ENCODE measurements at regions not wholly inside any gene's neighbourhood (a gene's known extent, or its start where the extent isn't known, plus 50 kb on each side); places are given as distances from the start of the nearest gene placed in this dataset.
"Not testable (repeated sequence)": the region's sequence is repeated elsewhere in the genome, so short reads cannot be mapped to it uniquely, and the experiment has no call there.

DNA sequence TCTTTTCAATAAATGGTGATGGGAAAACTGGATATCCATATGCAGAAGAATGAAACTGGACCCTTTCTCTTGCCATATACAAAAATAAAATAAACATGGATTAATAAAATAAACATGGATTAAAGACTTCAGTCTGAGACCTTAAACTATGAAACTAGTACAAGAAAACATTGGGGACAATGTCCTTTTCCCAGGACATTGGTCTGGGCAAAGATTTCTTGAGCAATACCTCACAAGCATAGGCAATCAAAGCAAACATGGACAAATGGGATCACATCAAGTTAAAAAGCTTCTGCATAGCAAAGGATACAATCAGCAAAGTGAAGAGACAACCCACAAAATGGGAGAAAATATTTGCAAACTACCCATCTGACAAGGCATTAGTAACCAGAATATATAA is 108.5 kb downstream of the SOX3 start:
- H3K27me3 ChIP-seq (ENCODE audit: insufficient read depth, low read length); intact Hi-C loops (cut with micrococcal nuclease); CTCF ChIA-PET; ATAC-seq; H3K36me3 ChIP-seq (ENCODE audit: control insufficient read depth in 1 of 2, insufficient read depth in 2 of 2, low read length in 2 of 2); H3K4me1 ChIP-seq (ENCODE audit: control insufficient read depth in 1 of 2, insufficient read depth in 2 of 2, low read length in 2 of 2); H3K9me3 ChIP-seq (ENCODE audit: control insufficient read depth in 1 of 2, insufficient read depth in 1 of 2, low read depth in 1 of 2, low read length in 2 of 2); H3K9ac ChIP-seq (ENCODE audit: low read length); BruUV-seq (replicated peaks); H3K27ac ChIP-seq (ENCODE audit: low read depth, low read length); H4K20me1 ChIP-seq (ENCODE audit: insufficient read depth); H3K79me2 ChIP-seq (ENCODE audit: insufficient read depth, low read length); H3K4me2 ChIP-seq (ENCODE audit: low read length); POLR2A ChIA-PET; H2AFZ ChIP-seq (ENCODE audit: low read depth, low read length, poor library complexity, severe bottlenecking); H3K9me2 ChIP-seq (ENCODE audit: insufficient read depth); H3K4me3 ChIP-seq (replicated peaks in 1 of 2; ENCODE audit: low read depth in 1 of 2, low read length in 2 of 2); DNase-seq (ENCODE audit: low read depth, low spot score); RAD21 ChIA-PET (ENCODE audit: low non-redundant PET in 1 of 2, low total read pairs in 2 of 2, uncharacterized antibody in 2 of 2, unreplicated experiment in 2 of 2): not testable (repeated sequence)

DNA sequence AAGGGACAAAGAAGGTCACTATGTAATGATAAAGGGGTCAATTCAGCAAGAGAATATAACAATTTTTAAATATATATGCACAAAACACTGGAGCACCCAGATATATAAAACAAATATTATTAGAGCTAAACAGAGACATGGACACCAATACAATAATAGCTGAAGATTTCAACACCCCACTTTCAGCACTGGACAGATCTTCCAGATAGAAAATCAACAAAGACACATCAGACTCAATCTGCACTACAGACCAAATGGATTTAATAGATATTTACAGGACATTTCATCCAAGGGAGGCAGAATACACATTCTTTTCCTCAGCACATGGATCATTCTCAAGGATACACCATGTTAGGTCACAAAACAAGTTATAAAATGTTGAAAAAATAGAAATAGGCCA is 111.4 kb downstream of the SOX3 start:
- Histone ChIP-seq H3K4me2 (ENCODE audit: low read length) (no peak overlapping the region), H3K9me2 (ENCODE audit: insufficient read depth) (no peaks in the 10 kb centered on the region), H3K36me3 (ENCODE audit: control insufficient read depth in 1 of 2, insufficient read depth in 2 of 2, low read length in 2 of 2) (no peaks in the 10 kb centered on the region), H3K79me2 (ENCODE audit: insufficient read depth, low read length) (no peaks in the 10 kb centered on the region), H3K9ac (ENCODE audit: low read length) (no peak overlapping the region), H3K4me1 (ENCODE audit: control insufficient read depth in 1 of 2, insufficient read depth in 2 of 2, low read length in 2 of 2) (no peaks in the 10 kb centered on the region), H2AFZ (ENCODE audit: low read depth, low read length, poor library complexity, severe bottlenecking) (no peak overlapping the region), H3K27ac (ENCODE audit: low read depth, low read length) (no peak overlapping the region), H3K9me3 (ENCODE audit: control insufficient read depth in 1 of 2, insufficient read depth in 1 of 2, low read depth in 1 of 2, low read length in 2 of 2) (no peaks in the 10 kb centered on the region), H4K20me1 (ENCODE audit: insufficient read depth) (no peaks in the 10 kb centered on the region), H3K27me3 (ENCODE audit: insufficient read depth, low read length) (no peaks in the 10 kb centered on the region), H3K4me3 (replicated peaks in 1 of 2; ENCODE audit: low read depth in 1 of 2, low read length in 2 of 2) (no peak overlapping the region)
- intact Hi-C loops (cut with micrococcal nuclease) = no loop called here
- ATAC-seq (no peak), DNase-seq (ENCODE audit: low read depth, low spot score) (no peak)
- CTCF ChIA-PET = no interaction called here
- no peak for TF ChIP-seq POLR2AphosphoS5 (IDR thresholded peaks at IDR 0.05; ENCODE audit: low read depth, low read length)
- RAD21 ChIA-PET (ENCODE audit: low non-redundant PET in 1 of 2, low total read pairs in 2 of 2, uncharacterized antibody in 2 of 2, unreplicated experiment in 2 of 2) = no interaction called here
- BruUV-seq (replicated peaks) = no TSS peak
- POLR2A ChIA-PET = no interaction called here

DNA sequence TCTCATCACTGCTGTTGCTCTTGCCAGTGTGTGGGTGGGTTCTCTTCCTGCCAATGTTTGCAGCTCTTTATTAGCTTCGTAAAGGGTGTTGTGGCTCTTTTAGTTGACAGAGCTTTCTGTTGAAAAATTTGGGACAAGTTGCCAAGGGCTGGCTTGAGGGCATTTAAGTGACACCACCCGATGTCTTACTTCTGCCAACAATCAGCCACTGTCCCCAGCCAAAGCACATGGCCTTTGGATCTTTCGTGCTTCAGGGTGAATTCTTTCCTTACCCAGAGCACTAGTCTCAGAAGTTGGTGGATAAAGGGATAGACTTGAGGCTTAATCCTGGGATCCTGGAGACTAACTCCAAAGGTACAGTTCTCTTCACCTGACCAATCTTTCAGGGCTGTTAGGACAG is 113.6 kb downstream of the SOX3 start:
- Histone ChIP-seq H3K27ac (ENCODE audit: low read depth, low read length) (no peak overlapping the region), H3K9me3 (ENCODE audit: control insufficient read depth in 1 of 2, insufficient read depth in 1 of 2, low read depth in 1 of 2, low read length in 2 of 2) (no peaks in the 10 kb centered on the region), H4K20me1 (ENCODE audit: insufficient read depth) (no peaks in the 10 kb centered on the region), H3K27me3 (ENCODE audit: insufficient read depth, low read length) (no peaks in the 10 kb centered on the region), H3K4me1 (ENCODE audit: control insufficient read depth in 1 of 2, insufficient read depth in 2 of 2, low read length in 2 of 2) (no peaks in the 10 kb centered on the region), H2AFZ (ENCODE audit: low read depth, low read length, poor library complexity, severe bottlenecking) (no peak overlapping the region), H3K4me3 (replicated peaks in 1 of 2; ENCODE audit: low read depth in 1 of 2, low read length in 2 of 2) (no peak overlapping the region), H3K36me3 (ENCODE audit: control insufficient read depth in 1 of 2, insufficient read depth in 2 of 2, low read length in 2 of 2) (no peaks in the 10 kb centered on the region), H3K79me2 (ENCODE audit: insufficient read depth, low read length) (no peaks in the 10 kb centered on the region), H3K9ac (ENCODE audit: low read length) (no peak overlapping the region), H3K9me2 (ENCODE audit: insufficient read depth) (no peaks in the 10 kb centered on the region), H3K4me2 (ENCODE audit: low read length) (no peak overlapping the region)
- ChIA-PET POLR2A (no interaction called here), RAD21 (ENCODE audit: low non-redundant PET in 1 of 2, low total read pairs in 2 of 2, uncharacterized antibody in 2 of 2, unreplicated experiment in 2 of 2) (no interaction called here), CTCF (no interaction called here)
- intact Hi-C loops (cut with micrococcal nuclease) = no loop called here
- TF ChIP-seq EZH2phosphoT487 (IDR thresholded peaks at IDR 0.05; ENCODE audit: borderline replicate concordance) (no peak), POLR2A (IDR thresholded peaks at IDR 0.05; ENCODE audit: borderline replicate concordance, extremely low read depth, insufficient read depth, insufficient read length) (no peak)
- BruUV-seq (replicated peaks) = no TSS peak
- DNase-seq (ENCODE audit: low read depth, low spot score) = no peak
- no peak for ATAC-seq

Data from HCT116 (cell line).